ENCODE measurements at regions not wholly inside any gene's neighbourhood (a gene's known extent, or its start where the extent isn't known, plus 50 kb on each side); places are given as distances from the start of the nearest gene placed in this dataset.

- WGBS, 3 donors: 48 to 64% (median 56%) methylated on average over 2 to 3 of the region's 3 CpGs
- Histone ChIP-seq H3K36me3 (no peaks in the 10 kb centered on the region), H3K4me1 (ENCODE audit: insufficient read depth) (no peaks in the 10 kb centered on the region), H3K27ac (no peak overlapping the region), H3K9me3 (no peaks in the 10 kb centered on the region), H3K4me3 (no peak overlapping the region), H3K27me3 (no peaks in the 10 kb centered on the region)
- intact Hi-C loops (cut with DNase I): no loop called here
- DNase-seq: no peak
- TF ChIP-seq CTCF (IDR thresholded peaks at IDR 0.05) (no peak), POLR2A (IDR thresholded peaks at IDR 0.05) (no peak), EP300 (IDR thresholded peaks at IDR 0.05) (no peak)
These were observed 261.6 kb downstream of the DACT1 start for GRCh38 chr14:58899317-58899713.

- no peak for TF ChIP-seq EP300 (IDR thresholded peaks at IDR 0.05)
- no peak for TF ChIP-seq POLR2A (IDR thresholded peaks at IDR 0.05)
- TF ChIP-seq CTCF (IDR thresholded peaks at IDR 0.05): no peak
- no peak overlapping the region for H3K27ac ChIP-seq
- H3K27me3 ChIP-seq: no peaks in the 10 kb centered on the region
- H3K4me1 ChIP-seq (ENCODE audit: insufficient read depth): no peaks in the 10 kb centered on the region
- H3K4me3 ChIP-seq: no peak overlapping the region
- H3K9me3 ChIP-seq: no peaks in the 10 kb centered on the region
- intact Hi-C loops (cut with DNase I): no loop called here
- no peak for DNase-seq
- H3K36me3 ChIP-seq: no peaks in the 10 kb centered on the region
These were observed 264.1 kb downstream of the DACT1 start for GRCh38 chr14:58901826-58902225.

GRCh38 chr14:58904776-58905175, 267.0 kb downstream of the DACT1 start:
- no peaks in the 10 kb centered on the region for H3K4me1 ChIP-seq (ENCODE audit: insufficient read depth)
- no peaks in the 10 kb centered on the region for H3K27me3 ChIP-seq
- no peak overlapping the region for H3K27ac ChIP-seq
- DNase-seq: no peak
- H3K4me3 ChIP-seq: no peak overlapping the region
- H3K9me3 ChIP-seq: no peaks in the 10 kb centered on the region
- no peaks in the 10 kb centered on the region for H3K36me3 ChIP-seq
- 30 to 64% (median 36%) methylated on average over 1 of the region's 1 CpG for WGBS, 3 donors
- TF ChIP-seq EP300 (IDR thresholded peaks at IDR 0.05): no peak
- TF ChIP-seq POLR2A (IDR thresholded peaks at IDR 0.05): no peak
- TF ChIP-seq CTCF (IDR thresholded peaks at IDR 0.05): no peak
- intact Hi-C loops (cut with DNase I): no loop called here

- H3K4me1 ChIP-seq (ENCODE audit: insufficient read depth): no peaks in the 10 kb centered on the region
- no peak overlapping the region for H3K4me3 ChIP-seq
- no peak overlapping the region for H3K27ac ChIP-seq
- no peak for TF ChIP-seq EP300 (IDR thresholded peaks at IDR 0.05)
- no peak for TF ChIP-seq CTCF (IDR thresholded peaks at IDR 0.05)
- no peak for TF ChIP-seq POLR2A (IDR thresholded peaks at IDR 0.05)
- 26 to 47% (median 36%) methylated on average over 1 of the region's 1 CpG for WGBS, 3 donors
- H3K9me3 ChIP-seq: no peaks in the 10 kb centered on the region
- H3K36me3 ChIP-seq: no peaks in the 10 kb centered on the region
- DNase-seq: no peak
- H3K27me3 ChIP-seq: no peaks in the 10 kb centered on the region
- intact Hi-C loops (cut with DNase I): no loop called here
These were observed 270.0 kb downstream of the DACT1 start for GRCh38 chr14:58907803-58908202.

GRCh38 chr14:58912287-58912686, 274.5 kb downstream of the DACT1 start:
- no peak for DNase-seq
- Histone ChIP-seq H3K4me1 (ENCODE audit: insufficient read depth) (no peaks in the 10 kb centered on the region), H3K27me3 (no peaks in the 10 kb centered on the region), H3K9me3 (no peaks in the 10 kb centered on the region), H3K36me3 (no peaks in the 10 kb centered on the region), H3K27ac (no peak overlapping the region), H3K4me3 (no peak overlapping the region)
- no peak for TF ChIP-seq EP300 (IDR thresholded peaks at IDR 0.05)
- no peak for TF ChIP-seq POLR2A (IDR thresholded peaks at IDR 0.05)
- intact Hi-C loops (cut with DNase I): no loop called here
- 93 to 95% (median 95%) methylated on average over 6 of the region's 6 CpGs for WGBS, 3 donors
